Kidney glomerular epithelial cell (primary cell): ENCODE measurements at regions not wholly inside any gene's neighbourhood (a gene's known extent, or its start where the extent isn't known, plus 50 kb on each side); places are given as distances from the start of the nearest gene placed in this dataset.
"Not testable (repeated sequence)": the region's sequence is repeated elsewhere in the genome, so short reads cannot be mapped to it uniquely, and the experiment has no call there.

Experiments
- DNase-seq: peaks from one replicate; lab custom pipeline; 2025; lab: John Stamatoyannopoulos, UW

DNA sequence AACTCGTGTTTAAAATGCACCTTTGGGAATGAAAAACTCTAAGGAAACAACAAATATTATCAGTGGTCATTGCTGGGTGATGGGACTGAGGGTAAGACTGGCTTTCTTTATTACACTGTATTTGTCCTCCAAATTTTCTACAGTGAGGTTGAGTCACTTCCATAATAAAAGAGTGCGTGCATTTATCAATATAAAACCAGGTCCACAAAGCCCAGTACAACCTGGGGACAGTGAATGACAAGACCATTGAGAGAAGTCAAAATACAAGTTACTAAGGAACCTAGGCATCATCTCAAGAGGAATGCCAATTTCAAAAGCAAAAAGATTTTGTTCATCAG lies 76.4 kb downstream of the MAGED4 start:
- DNase-seq = no peak

DNA sequence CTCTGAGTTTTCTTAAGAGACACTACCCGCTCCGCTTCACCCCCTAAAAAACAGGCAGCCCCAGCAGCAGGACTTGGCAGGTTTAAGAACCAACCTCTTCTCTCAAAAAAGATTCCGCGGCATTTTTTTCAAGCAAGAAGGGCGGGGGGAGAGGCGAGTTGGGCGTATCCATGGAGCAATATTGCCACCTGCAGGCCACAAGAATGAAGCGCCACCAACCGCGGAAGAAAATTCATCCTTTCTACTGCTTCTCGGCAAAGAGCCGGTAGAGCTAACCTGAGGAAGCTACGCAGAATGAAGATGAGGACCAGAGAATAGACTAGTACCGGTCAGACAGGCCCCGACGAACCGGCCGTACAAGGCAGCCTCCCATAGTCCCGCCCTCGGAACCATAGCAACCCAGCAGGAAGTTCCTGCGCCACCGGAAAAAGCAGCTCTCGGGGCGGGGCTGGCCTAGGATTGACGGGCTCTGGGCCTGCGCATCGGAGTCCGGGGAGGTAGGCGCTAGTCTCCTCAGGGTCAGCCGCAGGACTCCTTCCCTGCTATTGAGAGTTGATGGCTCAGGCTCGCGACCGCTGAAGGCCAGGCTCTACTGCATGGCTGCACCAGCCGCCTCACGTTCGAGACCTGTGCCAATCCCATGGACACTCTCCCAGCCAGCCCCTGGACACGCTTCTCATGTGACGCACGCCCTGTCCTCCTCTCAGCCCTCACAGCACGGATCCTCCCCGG lies 76.9 kb downstream of the MAGED4 start:
- DNase-seq = peak; percentile 73

DNA sequence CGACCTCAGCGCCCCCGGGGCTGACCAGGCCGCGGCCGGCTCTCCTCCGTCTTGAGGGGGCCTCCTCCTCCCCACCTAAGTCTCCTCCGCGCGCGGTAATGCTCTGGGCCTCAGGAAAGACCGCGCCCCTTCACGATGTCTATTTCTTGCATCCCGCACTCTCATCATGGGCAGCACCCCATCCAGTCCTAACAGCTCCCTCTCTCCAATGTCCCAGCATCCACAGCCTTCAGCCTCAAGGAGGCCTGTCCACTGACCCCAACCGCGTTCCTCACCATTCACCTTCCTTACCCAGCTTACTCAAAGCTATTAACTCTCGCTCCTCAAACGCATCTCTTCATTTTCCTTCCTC lies 77.5 kb downstream of the MAGED4 start:
- DNase-seq = no peak

DNA sequence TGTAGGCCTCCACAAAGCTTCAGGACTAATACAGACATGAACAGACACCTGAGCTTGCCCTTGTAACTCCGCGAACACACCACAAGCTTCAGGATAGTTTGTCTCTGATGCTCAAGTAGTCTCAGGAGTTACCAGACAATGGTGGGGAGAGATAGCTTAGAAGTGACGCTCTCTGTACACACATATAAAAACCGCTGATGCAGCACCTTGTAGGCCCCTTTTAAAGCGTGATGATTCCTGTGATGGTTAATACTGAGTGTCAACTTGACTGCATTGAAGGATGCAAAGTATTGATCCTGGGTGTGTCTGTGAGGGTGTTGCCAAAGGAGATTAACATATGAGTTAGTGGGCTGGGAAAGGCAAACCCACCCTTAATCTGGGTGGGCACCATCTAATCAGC lies 78.7 kb downstream of the MAGED4 start:
- no peak for DNase-seq

DNA sequence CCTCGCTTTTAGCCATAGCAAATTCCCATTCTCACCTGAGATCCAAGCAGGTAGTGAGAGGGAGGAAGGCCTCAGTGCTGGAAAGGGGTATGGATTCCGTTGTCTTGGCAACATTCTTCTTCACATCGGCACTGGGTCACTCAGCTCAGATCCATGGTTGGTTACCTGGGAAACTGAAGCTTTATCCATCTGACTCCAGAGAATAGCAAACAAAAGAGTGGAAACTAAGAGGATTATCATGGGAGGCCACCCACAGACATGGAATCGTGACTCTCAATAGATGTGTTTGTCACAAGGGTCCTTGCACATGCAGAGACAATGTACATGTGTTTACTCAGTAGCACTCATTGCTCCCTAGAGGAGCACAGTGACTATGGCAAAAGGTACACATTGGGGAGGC lies 81.0 kb downstream of the MAGED4 start:
- no peak for DNase-seq

DNA sequence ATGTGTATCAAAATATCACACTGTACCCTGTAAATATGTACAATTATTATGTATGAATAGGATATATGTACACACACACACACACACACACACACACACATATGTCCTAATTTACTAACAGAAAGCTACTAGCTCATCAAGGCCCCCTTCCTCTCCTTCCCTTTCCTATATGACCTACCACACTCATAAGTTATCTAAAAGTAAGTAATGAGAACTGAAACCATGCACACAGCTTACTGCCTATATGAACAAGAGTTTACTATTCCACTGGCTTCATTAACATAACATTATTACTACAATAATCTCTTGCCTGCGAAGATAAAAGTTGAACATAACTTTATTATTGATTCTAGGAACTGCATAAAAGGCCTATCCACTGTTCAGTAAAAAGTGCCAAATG lies 83.8 kb downstream of the MAGED4 start:
- DNase-seq = not testable (repeated sequence)

DNA sequence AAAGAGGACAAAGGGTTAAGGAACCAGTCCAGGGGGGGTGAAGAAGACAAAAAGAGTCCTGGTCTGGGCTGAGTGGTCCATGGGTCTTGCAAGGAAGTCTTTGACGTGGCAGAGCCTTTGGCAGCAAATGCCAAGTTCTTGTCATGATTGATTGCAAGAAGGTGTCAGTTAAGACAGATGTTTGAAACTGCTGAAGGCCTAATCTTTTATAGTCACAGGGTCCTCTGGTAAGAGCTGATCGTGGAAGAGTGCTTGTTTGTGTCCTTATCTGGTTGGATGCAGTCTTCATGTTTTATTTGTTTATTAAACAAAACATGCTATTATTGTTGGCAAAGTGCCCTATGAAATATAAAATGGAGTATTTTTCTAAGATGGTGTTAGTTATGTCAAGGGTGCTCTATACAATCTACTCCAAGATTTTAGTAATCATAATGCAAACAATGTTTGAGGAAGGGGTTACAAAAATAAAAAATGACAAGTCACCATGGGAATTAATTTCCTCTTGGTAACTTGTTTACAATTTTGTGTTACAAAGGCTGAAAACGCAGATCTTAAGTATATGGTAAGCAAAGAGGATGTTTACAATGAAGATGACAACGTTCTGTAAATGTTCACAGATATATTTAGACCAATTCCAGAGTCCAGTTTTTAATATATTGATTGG lies 85.9 kb downstream of the MAGED4 start:
- no peak for DNase-seq

DNA sequence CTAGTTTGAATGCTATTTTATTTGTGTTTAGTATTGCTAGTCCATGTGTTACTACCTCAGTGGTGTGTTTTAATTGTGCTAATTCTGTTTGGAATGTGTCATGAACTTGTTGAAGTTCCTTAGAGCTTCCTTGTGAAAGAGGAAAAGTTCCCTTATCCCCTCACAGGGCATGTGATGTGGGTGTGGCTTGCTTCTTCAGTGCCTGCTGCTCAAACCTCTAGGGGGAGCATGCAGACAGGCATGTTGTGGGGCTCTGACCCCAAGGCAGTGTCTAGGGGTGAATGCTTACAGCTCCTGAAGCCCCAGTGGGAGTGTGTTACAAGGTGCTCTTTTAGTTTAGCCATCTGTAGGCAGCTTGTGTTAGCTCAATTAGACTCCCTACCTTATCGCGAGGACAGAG lies 86.5 kb downstream of the MAGED4 start:
- no peak for DNase-seq

DNA sequence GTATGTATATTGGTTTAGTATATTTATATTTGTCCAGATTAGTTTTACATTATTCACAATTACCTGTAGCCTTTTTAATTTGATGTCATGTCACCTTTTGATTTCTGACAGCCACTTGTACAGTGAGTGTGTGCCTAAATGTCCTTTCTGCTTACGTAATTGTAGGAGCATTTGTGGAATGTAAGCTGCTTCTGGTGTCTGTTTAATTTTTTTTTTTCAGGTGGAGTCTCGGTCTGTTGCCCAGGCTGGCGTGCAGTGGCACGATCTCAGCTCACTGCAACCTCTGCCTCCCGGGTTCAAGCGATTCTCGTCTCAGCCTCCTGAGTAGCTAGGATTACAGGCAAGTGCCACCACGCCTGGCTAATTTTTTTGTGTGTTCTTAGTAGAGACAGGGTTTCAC lies 91.2 kb upstream of the XAGE2 start:
- peak; percentile 12 for DNase-seq

DNA sequence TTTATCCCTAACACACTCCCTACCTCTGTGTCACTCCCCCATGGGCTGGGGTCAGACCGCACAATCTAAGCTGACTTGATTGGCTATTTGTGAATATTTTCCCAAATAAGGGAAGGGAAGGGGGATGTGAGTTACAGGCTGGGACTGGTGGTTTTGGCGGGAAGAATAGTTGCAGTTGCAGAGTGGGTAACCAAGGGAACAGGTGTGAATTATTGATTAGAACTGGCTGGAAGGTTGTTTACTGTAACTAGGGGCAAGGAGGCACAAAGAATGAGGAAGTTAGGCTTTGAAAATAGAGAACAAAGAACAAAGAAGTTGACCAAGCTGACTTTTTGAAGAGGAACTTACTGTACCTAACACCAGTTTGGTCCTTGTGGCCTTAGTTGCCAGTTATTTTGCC lies 88.0 kb upstream of the XAGE2 start:
- no peak for DNase-seq

DNA sequence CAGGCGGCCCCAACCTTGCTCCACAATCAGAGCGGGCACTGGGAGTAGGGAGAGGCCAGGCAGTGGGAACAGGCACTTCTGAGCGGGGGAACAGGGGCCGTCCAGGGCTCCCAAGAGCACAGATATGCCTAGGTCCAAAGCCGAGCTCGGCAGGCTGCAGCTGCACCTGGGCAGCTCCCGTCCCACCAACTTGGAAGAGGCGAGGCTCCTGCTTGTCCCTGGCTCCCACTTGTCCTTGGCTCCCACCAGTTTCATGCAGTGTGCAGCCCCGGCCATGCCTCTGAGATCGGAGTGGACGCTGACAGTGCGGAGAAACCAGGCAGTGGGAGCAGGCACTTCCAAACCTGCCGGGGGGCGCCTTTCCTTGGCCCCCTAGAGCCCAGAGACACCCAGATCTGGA lies 84.0 kb upstream of the XAGE2 start:
- no peak for DNase-seq

DNA sequence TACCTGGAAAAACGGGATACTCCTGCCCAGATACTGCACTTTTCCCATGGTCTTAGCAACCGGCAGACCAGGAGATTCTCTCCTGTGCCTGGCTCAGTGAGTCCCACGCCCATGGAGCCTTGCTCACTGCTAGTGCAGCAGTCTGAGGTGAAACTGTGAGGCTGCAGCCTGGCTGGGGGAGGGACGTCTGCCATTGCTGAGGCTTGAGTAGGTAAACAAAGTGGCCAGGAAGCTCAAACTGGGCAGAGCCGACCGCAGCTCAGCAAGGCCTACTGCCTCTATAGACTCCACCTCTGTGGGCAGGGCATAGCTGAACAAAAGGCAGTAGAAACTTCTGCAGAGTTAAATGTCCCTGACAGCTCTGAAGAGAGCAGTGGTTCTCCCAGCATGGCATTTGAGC lies 69.9 kb upstream of the XAGE2 start:
- DNase-seq = not testable (repeated sequence)

DNA sequence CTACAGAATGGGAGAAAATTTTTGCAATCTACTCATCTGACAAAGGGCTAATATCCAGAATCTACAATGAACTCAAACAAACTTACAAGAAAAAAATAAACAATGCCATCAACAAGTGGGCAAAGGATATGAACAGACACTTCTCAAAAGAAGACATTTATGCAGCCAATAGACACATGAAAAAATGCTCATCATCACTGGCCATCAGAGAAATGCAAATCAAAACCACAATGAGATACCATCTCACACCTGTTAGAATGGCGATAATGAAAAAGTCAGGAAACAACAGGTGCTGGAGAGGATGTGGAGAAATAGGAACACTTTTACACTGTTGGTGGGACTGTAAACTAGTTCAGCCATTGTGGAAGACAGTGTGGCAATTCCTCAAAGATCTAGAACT lies 60.3 kb upstream of the XAGE2 start:
- not testable (repeated sequence) for DNase-seq
